NB4 (cell line): ENCODE measurements at regions not wholly inside any gene's neighbourhood (a gene's known extent, or its start where the extent isn't known, plus 50 kb on each side); places are given as distances from the start of the nearest gene placed in this dataset.

Experiments
- DNase-seq: peaks from one replicate; pipeline ENCODE4 v3.0.0; 2010; ENCODE audit warnings: low read depth
- H3K4me3 ChIP-seq: one replicate; pipeline ENCODE4 v1.5.1; 2011; ENCODE audit warnings: mild to moderate bottlenecking, low read depth, low read length, moderate library complexity
- MYC ChIP-seq: IDR thresholded peaks from 2 replicates; pipeline ENCODE4 v1.6.1; 2011; ENCODE audit warnings: low read depth, low read length
- POLR2A ChIP-seq: IDR thresholded peaks from 2 replicates; pipeline ENCODE4 v1.6.1; 2011; ENCODE audit warnings: mild to moderate bottlenecking; ENCODE audit not compliant: insufficient read length; ENCODE audit errors: extremely low read depth
- TF ChIP-seq, protein P1 (sequence below): IDR thresholded peaks from 2 replicates; pipeline ENCODE4 v1.6.1; 2011; ENCODE audit warnings: low read depth, low read length
- TF ChIP-seq, protein P2 (sequence below): IDR thresholded peaks from one replicate; pipeline ENCODE4 v1.5.1; 2012; ENCODE audit warnings: low read depth, low read length

DNA sequence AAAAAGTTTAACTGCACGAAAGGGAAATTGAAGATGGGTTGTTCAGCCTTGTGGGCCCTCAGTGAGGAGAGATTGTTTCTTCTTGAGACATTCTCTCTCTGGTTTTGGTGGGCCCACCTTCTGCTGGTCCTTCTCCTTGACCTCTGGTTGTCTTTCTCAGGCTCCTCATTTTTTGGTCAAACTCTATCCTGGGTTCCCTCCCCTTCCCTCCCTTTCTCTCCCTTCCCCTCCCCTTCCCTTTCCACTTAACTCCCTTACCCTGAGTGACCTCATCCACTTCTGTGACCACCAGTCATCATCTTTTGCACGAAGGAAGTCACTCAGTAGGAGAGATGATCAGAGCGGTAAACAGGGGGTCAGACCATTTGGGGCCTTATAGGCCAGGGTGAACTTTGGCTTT, 71.5 kb upstream of the RALY start:
- DNase-seq, result no peak
- H3K4me3 ChIP-seq, result no peak overlapping the region
- TF ChIP-seq POLR2A (no peak), MYC (no peak)
- TF ChIP-seq, protein P1, sequence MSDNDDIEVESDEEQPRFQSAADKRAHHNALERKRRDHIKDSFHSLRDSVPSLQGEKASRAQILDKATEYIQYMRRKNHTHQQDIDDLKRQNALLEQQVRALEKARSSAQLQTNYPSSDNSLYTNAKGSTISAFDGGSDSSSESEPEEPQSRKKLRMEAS, result no peak
- TF ChIP-seq, protein P2, sequence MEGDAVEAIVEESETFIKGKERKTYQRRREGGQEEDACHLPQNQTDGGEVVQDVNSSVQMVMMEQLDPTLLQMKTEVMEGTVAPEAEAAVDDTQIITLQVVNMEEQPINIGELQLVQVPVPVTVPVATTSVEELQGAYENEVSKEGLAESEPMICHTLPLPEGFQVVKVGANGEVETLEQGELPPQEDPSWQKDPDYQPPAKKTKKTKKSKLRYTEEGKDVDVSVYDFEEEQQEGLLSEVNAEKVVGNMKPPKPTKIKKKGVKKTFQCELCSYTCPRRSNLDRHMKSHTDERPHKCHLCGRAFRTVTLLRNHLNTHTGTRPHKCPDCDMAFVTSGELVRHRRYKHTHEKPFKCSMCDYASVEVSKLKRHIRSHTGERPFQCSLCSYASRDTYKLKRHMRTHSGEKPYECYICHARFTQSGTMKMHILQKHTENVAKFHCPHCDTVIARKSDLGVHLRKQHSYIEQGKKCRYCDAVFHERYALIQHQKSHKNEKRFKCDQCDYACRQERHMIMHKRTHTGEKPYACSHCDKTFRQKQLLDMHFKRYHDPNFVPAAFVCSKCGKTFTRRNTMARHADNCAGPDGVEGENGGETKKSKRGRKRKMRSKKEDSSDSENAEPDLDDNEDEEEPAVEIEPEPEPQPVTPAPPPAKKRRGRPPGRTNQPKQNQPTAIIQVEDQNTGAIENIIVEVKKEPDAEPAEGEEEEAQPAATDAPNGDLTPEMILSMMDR, result no peak

DNA sequence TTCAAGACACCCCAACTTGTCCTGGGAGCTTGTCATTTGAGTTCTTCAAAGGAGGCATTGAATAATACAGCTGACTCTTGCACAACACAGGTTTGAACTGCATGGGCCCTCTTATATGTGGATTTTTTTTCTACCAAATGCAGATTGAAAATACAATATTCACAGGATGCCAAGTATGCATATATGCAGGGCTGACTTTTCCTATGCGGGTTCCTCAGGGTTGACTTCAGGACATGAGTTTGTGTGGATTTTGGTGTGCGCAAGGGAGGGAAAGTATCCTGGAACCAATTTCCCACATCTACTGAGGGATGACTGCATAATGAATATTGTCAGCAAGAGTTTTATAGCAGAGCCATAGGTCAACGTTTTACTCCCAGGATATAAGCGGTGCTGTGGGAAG, 70.0 kb upstream of the RALY start:
- TF ChIP-seq, protein P2, result no peak
- no peak for TF ChIP-seq POLR2A
- no peak for TF ChIP-seq MYC
- TF ChIP-seq, protein P1, result no peak
- H3K4me3 ChIP-seq, result no peak overlapping the region
- DNase-seq, result no peak

DNA sequence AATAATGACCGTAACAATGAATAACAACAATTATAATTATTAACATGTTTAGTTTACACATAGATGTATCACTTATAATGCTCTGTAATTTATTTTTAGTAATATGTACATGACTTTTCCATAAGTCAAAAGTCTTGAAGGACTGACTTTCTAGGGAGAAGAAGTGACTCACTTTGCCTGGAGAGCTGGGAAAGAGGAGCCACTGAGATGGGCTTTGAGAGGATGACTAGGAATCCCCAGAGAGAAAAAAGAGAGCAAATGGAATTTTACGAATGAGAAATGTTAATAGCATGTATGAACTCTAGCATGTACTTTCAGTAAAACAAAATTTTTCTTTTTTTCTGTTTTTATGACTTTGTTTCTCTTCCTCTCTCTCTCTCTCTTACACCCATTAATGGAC, 67.8 kb upstream of the RALY start:
- TF ChIP-seq MYC (no peak), POLR2A (no peak)
- TF ChIP-seq, protein P1, result no peak
- TF ChIP-seq, protein P2, result no peak
- no peak overlapping the region for H3K4me3 ChIP-seq
- DNase-seq, result no peak

DNA sequence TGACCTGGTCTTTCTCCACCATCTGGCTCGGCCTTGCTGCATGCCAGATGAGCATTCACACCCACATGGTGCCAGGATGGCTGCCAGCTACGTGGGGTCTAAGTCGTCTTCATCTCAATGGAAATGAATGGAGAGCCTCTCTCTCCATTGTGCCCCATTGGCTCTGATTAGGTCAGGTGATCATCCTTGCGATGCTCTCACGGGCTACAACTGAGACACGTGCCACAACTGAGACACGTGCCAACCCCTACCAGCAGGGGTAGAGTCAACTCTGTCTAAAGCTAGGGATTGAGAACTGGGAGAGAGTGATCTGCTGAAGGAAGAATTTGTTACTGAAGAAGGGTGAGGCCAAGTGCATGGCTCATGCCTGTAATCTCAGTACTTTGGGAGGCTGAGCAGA, 67.3 kb upstream of the RALY start:
- no peak for TF ChIP-seq POLR2A
- TF ChIP-seq, protein P1, result no peak
- no peak for TF ChIP-seq MYC
- TF ChIP-seq, protein P2, result no peak
- DNase-seq, result no peak

DNA sequence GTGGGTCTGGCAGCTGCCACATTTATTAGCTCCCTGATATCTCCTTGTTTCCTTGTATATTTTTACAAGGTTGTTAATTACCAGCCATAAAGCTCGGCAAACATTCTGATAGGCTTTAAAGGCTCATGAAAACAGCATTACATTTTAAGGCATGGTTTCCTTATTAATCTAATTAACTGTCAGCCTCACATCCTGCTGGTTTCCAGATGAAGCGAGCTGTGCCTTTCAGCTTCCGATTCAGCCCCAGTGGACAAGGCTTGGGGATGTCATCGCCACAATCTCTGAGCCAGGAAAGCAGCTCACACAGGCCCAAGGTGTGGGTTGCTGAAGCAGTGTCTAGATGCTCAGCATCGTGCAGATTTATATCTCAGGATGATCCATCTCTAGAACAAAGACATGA, 66.0 kb upstream of the RALY start:
- TF ChIP-seq, protein P2, result no peak
- TF ChIP-seq POLR2A, result no peak
- DNase-seq, result no peak
- no peak overlapping the region for H3K4me3 ChIP-seq

More for the DNA sequence above, 67.3 kb upstream of the RALY start:
- no peak overlapping the region for H3K4me3 ChIP-seq

DNA sequence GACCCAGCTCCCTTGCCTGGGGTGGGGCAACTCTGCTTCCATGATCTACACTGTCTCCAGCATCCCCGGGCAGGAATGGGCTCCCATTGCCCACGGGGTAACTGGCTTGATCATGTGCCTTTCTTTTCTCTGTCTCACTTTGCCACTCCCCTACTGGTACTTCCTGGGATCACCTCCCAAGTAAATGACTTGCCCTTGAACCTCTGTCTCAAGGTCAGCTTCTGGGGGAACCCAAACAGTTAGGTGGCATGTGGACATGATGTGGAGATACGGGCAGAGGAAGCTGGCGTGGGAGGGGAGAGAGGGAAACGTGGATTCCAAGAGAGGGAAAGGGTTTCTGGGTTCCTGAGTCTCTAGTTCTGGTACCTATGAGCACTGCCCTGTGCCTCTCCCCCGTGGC, 63.8 kb upstream of the RALY start:
- H3K4me3 ChIP-seq, result no peak overlapping the region
- TF ChIP-seq, protein P1, result no peak
- TF ChIP-seq, protein P2, result no peak
- TF ChIP-seq MYC, result no peak
- TF ChIP-seq POLR2A, result no peak
- DNase-seq, result no peak
